RKO (cell line): ENCODE measurements at regions not wholly inside any gene's neighbourhood (a gene's known extent, or its start where the extent isn't known, plus 50 kb on each side); places are given as distances from the start of the nearest gene placed in this dataset.
A peak's percentile ranks its signal among the peaks of the same experiment; 100 is the strongest.
"Not testable (repeated sequence)": the region's sequence is repeated elsewhere in the genome, so short reads cannot be mapped to it uniquely, and the experiment has no call there.

Experiments
- DNase-seq: peaks from one replicate; pipeline ENCODE4 v3.0.0-alpha.2; 2016; ENCODE audit warnings: low spot score

DNA sequence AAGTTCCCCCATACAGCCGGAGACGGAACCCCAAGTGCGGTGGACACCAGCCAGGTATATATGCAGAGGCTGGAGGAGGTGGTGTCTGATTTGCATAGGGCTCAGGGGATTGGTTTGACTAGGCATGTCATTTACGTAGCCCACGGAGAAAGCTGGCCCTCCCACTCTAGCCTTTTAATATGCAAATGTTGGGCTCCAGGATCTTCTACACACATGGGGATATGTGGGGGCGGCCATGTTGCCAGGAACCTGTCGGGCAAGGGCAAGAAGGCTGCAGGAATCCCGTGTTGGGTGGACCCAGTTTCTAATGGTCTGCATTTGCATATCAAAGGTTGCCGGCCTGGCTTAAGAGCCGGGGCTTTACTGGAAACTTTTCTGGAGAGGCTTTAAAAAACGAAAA is 57.4 kb downstream of the FTHL17 start:
- DNase-seq = not testable (repeated sequence)

DNA sequence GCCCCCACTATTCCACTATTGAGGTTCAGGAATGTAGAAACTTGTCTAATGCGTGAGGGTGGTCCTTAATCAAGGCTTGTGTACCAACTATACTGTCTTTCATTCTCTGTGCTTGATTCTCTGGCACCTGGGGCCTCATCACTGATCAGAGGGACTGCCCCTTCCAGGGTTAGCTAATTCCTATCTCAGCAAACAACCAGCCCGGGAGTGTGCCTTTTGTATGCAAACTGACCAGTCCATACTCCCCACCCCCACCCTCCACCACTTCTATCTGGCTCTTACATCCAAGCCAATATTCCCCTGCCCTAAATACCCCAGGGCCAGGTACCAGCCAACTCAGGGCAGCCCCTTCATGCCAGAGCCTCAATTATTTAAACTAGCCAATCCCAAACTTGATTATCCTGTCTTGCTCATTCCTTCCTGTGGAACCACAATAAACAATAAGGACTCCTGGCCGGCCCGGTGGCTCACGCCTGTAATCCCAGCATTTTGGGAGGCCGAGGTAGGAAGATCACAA is 59.3 kb downstream of the FTHL17 start:
- no peak for DNase-seq

DNA sequence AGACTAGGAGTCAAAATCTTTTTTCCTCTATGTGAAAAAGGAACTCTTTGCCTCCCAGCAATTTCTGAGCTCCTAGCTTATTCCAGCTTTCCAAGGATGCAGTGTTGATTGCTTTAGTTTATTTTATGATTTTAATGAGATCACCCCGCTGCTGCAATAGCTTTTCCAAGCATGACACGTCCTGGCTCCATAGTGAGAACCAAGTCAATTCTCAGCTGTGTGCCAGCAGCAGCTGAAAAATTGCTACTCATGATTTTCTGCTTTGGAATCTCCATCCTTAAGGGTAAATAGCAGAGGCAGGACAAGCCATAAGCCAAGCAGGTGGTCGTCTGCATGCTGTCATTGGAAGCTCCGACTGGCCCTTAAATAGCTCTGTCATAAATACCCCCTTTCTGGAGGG is 64.5 kb downstream of the FTHL17 start:
- no peak for DNase-seq

DNA sequence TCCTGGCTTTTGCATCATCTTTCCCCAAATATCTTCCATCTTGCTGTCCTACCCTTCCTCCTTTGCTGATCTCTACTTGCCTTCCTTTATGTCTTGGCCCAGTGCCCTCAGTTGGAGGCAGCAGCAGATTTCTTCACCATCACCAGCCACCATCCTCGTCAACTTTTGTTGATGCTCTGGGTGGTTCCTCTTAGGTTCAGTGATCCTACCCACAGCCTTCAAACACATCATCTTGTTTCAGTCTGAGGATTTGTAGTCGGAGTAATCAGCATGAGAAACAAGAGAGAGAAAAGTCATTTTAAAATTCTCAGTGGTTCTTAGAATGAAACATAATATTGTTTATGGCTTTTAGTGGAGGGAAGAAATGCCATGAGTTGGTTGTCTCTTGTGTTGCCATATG is 65.8 kb downstream of the FTHL17 start:
- DNase-seq = no peak

DNA sequence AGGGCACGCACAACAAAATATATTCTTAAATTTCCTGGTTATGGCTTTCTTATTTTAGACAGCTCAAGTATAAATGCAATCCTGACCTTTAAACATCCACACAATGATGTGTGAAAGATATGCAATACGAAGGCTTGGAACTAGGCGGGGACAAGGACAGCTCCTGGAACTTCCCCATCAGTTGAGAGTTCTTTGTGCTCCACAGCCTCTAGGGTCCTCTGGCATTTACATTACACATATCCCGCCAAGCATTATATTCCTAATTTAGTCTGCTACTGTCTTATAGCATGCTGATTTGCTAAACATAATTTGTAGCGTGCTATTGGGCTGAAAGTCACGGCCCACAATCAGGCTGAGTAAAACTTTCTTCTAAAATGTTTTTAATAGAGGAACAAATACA is 74.4 kb downstream of the FTHL17 start:
- DNase-seq = no peak

DNA sequence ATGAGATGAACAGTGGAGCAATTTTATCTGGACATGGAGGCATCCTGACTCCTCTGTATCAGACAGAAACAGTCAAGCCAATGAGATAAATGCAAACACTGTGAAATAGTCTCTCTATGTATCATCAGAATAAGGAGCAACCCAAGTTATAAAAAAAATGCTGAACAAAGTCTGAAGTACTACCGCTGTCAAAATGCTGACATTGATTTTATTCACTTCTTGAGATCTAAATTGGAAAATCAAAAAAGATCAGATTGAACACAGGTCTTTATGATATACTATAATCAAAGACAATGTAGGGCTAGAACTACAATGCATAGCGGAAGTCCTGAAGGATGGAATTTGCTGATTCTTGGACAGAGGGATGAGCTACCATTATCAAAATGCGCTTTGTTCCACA is 76.1 kb downstream of the FTHL17 start:
- no peak for DNase-seq

DNA sequence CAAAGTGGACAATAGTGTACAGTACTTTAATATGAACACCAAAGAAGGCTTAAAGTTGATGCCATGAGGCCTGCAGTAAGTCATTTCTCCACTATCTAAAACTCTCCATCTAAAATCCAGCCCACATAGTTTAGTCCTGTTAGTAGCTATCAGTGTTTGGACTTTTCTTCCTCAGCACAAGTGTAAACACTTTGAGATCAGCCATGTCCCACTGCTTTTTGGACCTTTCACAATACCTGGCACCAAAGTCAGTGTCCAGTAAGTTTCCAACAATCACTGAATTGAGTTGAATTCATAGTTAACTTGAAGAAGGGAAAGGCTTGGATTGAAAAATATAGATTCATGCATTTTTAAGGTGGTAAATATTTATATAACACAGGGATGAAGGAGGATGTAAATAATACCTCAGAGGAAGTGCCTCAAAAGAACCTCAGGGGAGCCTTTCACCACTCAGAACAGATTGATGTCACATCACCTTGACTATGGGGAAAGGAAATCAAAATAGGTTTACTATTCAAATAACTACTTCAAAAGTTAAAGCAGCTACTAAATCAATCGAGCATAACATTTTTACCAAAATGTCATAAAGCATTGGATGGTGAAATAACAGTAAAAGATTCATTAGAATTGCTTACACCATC is 76.7 kb downstream of the FTHL17 start:
- DNase-seq = no peak

DNA sequence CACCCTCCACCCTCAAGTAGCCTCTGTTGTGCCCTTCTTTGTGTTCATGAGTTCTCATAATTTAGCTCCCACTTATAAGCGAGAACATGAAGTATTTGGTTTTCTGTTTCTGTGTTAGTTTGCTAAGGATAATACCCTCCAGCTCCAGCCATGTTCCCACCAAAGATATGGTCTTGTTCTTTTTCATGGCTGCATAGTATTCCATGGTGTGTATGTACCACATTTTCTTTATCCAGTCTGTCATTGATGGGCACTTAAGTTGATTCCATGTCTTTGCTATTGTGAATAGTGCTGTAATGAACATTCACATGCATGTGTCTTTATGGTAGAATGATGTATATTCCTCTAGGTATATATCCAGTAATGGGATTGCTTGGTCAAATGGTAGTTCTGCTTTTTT is 77.8 kb downstream of the FTHL17 start:
- not testable (repeated sequence) for DNase-seq

DNA sequence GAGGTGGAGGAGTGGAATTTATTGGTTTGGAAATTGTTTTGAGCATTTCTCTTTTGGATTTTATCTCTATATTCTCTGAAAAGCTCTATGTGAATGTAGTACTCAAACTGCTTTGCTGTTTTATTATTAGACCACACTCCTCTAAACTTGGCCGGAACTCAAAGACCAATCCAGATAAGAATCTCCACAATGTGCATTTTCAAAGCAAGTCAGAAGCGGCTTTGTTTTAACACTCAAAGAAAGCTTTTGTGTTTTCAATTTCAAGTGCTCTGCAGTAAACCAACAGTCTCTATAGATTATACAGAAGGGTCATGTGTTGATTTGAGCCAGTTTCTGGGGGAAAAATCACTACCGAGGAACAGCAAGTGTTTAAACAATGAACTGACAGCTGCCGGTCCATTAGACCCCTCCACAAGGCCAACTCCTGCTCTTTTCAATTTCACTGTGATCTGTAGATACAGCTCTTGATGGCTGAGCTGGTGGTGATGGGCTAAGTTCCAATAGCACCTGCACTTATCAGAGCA is 79.4 kb downstream of the FTHL17 start:
- DNase-seq = no peak

DNA sequence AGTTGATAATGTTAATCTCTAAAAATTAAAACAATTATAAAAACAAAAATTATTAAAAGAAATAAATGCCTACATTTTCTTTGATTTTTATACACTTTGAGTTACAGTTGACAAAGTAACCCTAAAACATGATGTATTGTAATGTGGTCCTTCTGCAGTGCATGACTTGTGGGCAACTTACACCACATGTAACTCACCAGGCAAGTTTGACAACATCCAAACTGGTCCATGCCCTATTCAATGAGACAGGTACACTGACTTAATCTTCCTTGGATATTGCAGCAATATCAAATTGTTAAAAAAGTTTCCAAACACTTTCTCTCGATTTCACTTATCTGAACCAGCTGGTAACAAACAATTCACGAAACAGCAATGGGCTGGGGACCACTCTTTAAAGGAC is 81.5 kb downstream of the FTHL17 start:
- DNase-seq = no peak

DNA sequence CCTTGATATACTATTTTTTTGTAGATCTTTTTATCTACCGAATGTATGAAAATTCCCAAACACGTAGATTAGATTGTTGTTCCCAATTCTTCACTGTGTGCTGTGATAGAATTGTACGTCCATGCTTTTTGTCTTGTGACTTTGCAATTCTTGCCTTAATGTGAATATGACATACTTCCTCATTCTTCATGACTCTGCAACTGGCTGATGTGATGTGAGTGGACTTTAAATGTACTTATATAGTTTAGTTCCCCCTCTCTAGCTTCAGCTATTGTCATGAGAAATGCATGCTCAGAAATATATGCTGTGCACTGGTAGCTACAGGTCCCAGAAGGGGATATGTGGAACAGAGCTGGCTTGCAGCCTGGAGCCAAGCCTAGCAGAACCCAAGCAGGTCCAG is 89.4 kb downstream of the FTHL17 start:
- no peak for DNase-seq

DNA sequence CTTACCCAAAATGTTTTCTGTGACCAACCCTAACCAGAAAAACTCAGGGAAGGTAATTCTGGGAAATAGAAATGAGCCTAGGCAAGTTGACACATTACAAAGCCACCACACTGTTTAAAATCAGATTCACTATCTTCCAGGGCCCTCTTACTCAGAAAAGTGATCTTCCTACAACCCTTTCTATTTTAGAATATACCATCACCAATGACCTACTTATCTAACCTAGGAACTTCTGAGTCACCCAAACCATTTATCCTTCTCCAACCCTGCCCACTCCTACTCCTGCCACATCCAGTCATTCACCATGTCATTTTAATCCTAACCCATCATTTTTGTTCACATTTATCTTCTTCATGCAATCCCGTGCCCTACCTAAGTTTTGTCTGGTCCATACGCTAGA is 89.9 kb downstream of the FTHL17 start:
- no peak for DNase-seq

DNA sequence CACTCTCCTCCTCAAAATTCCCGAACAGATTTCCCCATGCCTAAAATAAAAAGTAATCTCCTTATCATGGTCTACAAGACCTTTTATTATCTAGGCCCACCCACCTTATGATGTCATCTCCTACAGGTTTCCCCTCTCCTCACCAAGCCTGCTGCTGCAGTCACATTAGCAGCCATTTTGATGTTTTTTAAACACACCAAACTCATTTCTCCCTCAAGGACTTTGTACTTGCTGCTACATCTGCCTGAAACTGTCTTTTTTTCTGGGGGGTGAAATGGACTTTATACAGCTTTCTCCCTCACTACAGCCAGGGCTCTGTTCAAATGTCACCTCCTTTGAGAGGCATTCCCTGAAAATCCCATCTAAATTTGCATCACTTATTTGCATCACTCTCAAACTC is 90.2 kb upstream of the TAB3 start:
- no peak for DNase-seq

DNA sequence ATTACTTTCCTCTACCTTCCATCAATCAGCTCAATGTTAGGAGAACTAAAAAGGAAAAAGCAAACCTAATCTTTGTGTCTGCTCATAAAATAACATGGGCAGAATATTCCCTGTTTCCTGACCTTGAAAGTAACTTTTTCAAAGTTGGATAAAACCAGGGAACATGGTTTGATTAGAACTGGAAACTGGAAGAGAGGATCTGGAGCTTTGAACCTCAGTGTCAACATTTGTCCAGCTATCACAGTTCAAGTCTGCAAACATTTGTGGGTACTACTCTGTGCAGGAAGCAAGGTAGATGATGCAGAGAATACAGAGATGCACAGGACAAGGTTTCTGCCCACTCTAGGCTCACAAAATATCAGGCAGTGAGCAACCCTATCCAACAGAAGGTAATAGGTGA is 86.4 kb upstream of the TAB3 start:
- no peak for DNase-seq

DNA sequence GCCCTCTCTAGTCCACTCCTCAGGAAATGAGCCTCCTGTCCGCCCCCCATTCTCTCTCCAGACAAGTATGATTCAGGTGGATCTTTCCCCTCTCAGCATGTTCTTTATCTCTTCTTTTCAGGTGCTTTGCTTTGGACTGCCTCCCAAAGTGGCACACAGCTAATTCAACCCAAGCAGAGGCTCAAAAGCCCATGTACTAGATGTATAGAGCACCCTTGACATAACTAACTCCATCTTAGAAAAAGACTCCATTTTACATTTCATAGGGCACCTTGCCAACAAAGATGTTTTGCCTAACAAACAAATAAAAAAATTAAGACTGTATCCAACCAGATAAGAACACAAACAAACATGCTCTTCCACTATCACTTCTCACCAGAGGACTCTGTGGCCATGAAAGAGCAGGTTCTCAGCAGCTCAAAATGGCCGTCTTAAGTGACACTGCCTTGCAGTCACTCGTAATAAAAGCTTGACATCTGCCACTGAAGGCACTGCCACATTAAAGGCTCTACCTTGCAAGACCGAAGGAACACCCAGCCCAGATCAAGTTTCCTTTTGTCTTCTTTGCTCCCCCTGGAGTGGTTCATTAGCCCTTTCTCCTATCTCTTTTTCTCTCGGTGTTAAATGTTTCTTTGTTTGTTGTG is 84.9 kb upstream of the TAB3 start:
- no peak for DNase-seq

DNA sequence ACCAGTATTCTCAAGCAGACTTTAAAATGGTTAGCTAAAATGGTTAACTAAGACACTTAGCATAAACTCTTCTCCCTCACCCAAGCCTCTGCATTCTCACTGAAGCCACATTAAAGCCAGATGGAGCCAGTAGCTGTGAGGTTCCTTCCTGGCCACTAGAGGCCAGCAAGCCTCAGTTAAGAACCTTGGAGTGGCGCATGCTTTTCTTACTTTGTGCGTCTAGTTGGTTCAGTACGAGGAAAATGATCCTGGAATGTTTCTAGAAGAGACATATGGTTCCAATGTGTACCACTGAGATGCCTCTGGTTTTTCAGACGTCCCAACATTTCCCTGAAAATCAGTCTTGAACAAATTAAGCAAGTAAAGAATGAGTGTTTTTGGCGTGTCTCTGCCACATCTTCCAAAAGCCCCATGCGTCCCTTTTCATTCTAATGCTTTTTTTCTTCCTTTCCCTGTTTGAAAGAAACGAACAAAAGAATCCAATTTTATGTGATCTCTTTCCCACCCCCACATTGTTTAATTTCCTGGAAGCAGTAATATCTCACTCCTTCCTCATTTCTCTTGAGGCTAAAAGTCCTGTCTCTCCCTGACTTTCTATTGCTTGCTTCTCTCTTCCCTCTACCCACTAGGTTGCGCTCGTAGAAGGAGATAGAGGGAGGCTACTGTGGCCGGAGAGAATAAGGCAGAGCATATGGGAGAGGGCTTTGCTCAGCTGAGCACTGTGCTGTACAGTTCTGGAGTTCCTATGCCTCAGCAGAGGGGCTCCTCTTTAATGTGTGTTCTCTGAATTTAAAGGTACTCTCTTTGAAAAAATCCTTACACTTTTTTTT is 82.9 kb upstream of the TAB3 start:
- DNase-seq = peak; percentile 60

DNA sequence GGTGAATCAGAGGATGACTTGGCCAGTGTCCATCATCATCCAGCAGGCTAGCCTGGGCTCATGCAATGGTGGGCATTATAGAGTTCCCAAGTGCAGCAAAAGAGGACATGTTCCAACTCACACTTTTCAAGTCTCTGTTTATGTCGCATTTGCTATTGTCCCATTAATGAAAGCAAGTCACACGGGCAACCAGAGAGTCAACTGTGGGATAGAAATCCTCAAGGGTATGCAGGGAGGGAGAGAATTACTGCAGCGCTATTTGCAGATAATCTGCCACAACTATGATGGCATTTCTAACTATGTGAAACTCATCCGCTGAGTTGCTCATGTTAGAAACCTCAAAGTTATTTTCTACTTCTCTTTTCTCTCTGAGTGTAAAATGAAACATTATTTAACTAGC is 78.5 kb upstream of the TAB3 start:
- no peak for DNase-seq

DNA sequence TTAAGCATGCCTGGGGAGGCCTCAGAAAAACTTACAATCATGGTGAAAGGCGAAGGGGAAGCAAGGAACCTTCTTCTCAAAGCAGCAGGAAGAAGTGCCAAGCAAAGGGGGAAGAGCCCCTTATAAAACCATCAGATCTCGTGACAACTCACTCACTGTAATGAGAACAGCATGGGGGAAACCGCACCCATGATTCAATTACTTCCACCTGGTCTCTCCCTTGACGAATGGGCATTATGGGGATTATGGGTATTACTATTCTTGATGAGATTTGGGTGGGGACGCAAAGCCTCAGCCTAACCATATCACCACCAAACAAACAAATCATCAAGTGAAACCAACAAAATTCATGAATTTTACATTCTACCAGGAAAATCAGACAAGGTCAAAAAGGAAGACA is 76.7 kb upstream of the TAB3 start:
- DNase-seq = no peak

DNA sequence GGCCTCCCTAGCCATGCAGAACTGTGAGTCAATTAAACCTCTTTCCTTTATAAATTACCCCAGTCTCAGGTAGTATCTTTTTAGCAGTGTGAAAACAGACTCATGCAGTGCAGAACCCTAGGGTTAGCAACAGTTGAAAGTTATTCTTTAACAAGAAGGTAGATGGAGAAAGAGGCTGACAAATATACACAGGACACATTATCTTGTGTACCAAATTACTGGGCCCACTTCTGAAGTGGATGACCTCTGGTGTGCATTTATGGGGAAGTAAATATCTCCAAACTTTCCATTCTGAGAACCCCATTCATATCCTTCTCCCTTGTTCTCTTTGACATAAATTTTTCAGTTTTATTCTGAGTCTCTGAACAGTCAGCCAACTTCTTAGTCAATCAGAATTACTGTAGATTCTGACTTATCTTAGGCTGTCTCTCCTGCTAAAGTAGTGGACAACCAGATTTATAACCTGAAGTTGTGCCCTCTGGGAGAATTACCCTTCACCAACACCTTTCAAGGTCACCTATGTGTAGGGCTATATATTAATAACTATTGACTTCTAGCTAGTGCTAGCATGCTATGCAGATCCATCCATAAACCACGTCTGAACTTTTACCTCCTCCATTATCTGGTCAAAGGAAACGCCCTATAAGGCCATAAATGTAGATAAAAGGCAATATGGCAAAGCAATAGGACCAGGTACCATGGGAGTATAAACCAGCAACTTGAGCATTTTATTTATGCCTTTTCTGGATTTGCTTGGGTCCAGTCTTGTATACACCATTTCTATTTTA is 72.5 kb upstream of the TAB3 start:
- DNase-seq = no peak

DNA sequence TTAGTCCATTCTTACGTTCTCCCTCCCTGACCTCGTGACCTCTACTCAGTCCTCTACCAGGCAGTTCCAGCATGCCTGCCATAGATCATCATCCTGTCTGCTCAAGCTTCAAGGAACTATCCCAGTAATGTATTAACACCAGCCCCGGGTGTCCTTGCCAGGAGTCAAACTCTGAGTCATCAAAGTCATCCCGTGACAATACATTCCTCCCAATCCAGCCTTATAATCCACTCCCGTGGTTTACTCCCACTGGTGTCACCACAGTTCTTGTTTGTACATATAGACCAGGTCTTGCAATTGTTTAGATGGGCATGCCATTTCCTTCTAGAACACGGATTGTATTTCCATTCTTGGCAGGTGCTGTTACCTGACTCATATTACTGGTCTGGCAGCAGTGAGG is 68.7 kb upstream of the TAB3 start:
- DNase-seq = peak; percentile 13

DNA sequence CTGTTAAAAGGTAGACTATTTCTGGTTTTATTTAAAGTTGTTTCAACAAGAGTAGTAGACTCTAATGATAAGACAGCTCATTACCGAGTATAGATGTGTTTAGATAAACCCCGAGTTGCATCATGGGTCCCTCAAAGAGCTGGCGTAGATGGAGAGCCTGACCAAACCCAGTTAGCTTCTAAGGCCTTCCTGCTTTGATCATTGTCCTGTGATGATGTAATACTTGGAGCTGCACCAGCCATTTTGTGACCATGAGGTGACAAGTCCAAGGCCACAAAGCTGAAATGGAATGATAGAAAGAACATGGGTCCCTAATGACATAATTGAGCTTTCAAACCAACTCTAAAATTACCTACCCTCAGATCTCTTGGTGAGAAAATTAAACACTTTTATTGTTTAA is 66.6 kb upstream of the TAB3 start:
- DNase-seq = no peak

DNA sequence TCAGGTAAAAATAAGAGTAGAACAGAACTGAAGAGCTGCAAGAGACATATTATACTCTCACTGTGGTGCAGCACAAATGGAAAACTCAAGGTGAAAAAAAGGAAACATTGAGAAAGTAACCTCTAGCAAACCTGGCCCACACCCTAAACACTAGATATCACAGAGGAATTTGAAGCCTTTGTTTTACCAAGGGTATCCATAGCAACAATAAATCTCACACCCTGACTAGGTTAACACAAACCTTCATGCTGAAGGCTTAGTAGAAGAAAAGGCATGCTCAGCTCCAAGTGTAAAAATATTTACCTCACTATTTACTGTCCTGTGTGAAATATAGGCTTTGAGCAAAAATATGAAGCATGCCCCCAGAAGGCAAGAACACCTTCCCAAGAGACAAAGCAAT is 61.9 kb upstream of the TAB3 start:
- no peak for DNase-seq
